ENCODE measurements at regions not wholly inside any gene's neighbourhood (a gene's known extent, or its start where the extent isn't known, plus 50 kb on each side); places are given as distances from the start of the nearest gene placed in this dataset.
"Not testable (repeated sequence)": the region's sequence is repeated elsewhere in the genome, so short reads cannot be mapped to it uniquely, and the experiment has no call there.

DNA sequence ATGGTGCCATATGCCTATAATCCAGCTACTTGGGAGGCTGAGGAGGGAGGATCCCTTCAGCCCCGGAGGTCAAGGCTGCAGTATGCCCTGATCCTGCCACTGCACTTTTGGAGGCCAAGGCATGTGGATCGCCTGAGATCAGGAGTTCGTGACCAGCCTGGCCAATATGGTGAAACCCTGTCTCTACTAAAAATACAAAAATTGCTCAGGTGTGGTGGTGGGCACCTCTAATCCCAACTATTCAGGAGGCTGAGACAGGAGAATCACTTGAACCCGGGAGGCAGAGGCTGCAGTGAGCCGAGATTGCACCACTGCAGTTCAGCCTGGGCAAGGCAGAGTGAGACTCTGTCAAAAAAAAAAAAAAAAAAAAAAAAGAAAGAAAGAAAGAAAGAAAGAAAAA is 390.5 kb downstream of the CNTNAP3B start:
- DNase-seq (ENCODE audit: unreplicated experiment); H3K9me3 Mint-ChIP-seq (ENCODE audit: unreplicated experiment); H3K27ac Mint-ChIP-seq (ENCODE audit: low read depth, unreplicated experiment); H3K27me3 Mint-ChIP-seq (ENCODE audit: insufficient read depth, unreplicated experiment); H3K4me3 Mint-ChIP-seq (ENCODE audit: unreplicated experiment); BruUV-seq (replicated peaks); intact Hi-C loops (cut with micrococcal nuclease); CTCF ChIA-PET; POLR2A ChIA-PET; H3K36me3 Mint-ChIP-seq (ENCODE audit: insufficient read depth, unreplicated experiment); H3K4me1 Mint-ChIP-seq (ENCODE audit: insufficient read depth, unreplicated experiment): not testable (repeated sequence)

DNA sequence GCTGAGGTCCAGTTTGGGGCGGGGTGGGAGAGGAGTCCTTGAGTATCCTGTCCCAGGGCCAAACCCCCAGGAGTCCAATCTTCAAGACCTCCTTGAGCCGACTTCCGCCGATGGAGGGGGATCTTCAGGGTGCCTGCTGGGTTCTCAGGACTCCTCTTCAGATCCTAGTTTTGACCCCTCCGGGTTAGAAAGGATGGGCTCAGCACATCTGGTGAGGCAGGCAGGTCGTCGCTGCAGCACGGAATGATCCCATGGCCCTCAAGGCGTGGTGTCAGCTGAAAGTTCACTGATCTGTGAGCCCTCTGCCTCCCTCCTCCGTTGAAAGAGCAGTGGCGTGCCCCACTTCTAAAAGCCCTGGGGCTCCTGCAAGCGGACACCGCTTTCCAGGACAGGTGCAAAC is 430.0 kb downstream of the CNTNAP3B start:
- H3K27me3 Mint-ChIP-seq (ENCODE audit: insufficient read depth, unreplicated experiment); BruUV-seq (replicated peaks); H3K27ac Mint-ChIP-seq (ENCODE audit: low read depth, unreplicated experiment); CTCF ChIA-PET; H3K36me3 Mint-ChIP-seq (ENCODE audit: insufficient read depth, unreplicated experiment); H3K4me1 Mint-ChIP-seq (ENCODE audit: insufficient read depth, unreplicated experiment); H3K4me3 Mint-ChIP-seq (ENCODE audit: unreplicated experiment); DNase-seq (ENCODE audit: unreplicated experiment); POLR2A ChIA-PET; intact Hi-C loops (cut with micrococcal nuclease); H3K9me3 Mint-ChIP-seq (ENCODE audit: unreplicated experiment): not testable (repeated sequence)

DNA sequence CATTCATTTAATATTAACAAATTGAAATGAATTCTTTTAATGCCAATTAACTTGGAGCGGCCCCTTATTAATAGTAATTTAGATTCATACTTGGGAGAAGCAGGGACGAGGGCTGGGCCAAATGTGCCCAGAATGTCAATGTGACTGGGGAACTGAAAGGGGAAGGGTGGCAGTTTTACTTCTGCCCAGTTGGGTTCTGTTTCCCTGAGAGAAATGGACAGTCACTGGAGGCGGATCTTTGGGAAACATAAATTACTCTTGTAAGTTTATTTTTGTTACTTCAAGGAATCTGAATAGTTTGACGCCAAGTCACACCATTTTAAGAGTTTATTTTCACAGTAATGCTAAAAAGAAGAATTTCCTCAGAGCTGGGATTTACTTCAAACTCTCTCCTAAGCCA is 432.1 kb downstream of the CNTNAP3B start:
- H3K4me3 Mint-ChIP-seq (ENCODE audit: unreplicated experiment); H3K4me1 Mint-ChIP-seq (ENCODE audit: insufficient read depth, unreplicated experiment); BruUV-seq (replicated peaks); H3K36me3 Mint-ChIP-seq (ENCODE audit: insufficient read depth, unreplicated experiment); CTCF ChIA-PET; DNase-seq (ENCODE audit: unreplicated experiment); H3K27ac Mint-ChIP-seq (ENCODE audit: low read depth, unreplicated experiment); intact Hi-C loops (cut with micrococcal nuclease); H3K27me3 Mint-ChIP-seq (ENCODE audit: insufficient read depth, unreplicated experiment); H3K9me3 Mint-ChIP-seq (ENCODE audit: unreplicated experiment); POLR2A ChIA-PET: not testable (repeated sequence)

DNA sequence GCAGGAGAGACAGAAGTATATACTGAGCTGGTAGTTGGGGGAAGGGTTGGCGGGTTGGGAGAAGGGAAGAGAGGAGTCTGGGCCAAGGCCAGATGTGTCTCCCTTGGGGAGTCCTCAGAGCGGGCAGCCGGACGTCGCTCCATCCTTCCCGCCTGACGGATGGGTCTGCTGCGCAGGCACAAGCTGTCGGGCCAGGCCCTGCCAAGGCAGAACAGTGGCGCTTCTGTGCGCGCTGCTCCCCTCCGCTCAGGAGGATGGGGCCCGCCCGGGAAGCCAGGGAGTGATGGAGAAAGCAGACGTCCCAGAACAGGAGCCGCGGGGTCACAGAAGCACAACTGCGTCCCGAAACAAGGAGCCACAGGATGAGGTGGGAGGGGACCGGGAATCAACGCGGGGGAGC is 449.9 kb downstream of the CNTNAP3B start:
- H3K4me3 Mint-ChIP-seq (ENCODE audit: unreplicated experiment); POLR2A ChIA-PET; H3K36me3 Mint-ChIP-seq (ENCODE audit: insufficient read depth, unreplicated experiment); H3K9me3 Mint-ChIP-seq (ENCODE audit: unreplicated experiment); BruUV-seq (replicated peaks); intact Hi-C loops (cut with micrococcal nuclease); H3K27ac Mint-ChIP-seq (ENCODE audit: low read depth, unreplicated experiment); H3K4me1 Mint-ChIP-seq (ENCODE audit: insufficient read depth, unreplicated experiment); CTCF ChIA-PET; DNase-seq (ENCODE audit: unreplicated experiment); H3K27me3 Mint-ChIP-seq (ENCODE audit: insufficient read depth, unreplicated experiment): not testable (repeated sequence)

DNA sequence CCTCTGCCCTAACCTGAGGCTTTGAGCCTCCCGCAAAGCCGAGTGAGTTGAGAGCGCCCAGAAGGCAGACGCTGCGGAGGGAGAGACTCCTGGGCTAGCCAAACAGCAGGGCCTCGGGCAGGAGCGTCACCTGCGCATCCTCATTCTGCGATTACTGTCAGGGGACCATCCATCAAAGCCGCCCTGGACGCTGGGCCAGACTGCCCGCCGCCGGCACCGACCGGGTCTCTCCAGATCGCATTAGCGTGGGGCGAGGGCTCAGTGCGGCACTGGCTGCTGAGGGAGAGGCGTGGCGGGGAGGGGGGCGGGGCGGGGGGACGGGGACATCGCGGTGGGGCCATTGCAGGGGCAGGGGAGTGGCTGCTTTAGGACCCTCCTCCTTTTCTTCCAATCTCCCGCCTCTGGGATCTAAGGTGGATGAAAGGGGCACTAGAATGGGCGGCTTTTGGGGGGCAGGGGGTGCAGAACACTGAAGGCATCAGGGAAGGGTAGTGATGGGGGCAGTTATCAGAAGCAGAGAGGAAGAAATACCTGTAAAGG is 465.7 kb downstream of the CNTNAP3B start:
- intact Hi-C loops (cut with micrococcal nuclease); H3K4me3 Mint-ChIP-seq (ENCODE audit: unreplicated experiment); CTCF ChIA-PET; H3K27ac Mint-ChIP-seq (ENCODE audit: low read depth, unreplicated experiment); H3K9me3 Mint-ChIP-seq (ENCODE audit: unreplicated experiment); POLR2A ChIA-PET; DNase-seq (ENCODE audit: unreplicated experiment); BruUV-seq (replicated peaks); H3K4me1 Mint-ChIP-seq (ENCODE audit: insufficient read depth, unreplicated experiment); H3K36me3 Mint-ChIP-seq (ENCODE audit: insufficient read depth, unreplicated experiment); H3K27me3 Mint-ChIP-seq (ENCODE audit: insufficient read depth, unreplicated experiment): not testable (repeated sequence)

DNA sequence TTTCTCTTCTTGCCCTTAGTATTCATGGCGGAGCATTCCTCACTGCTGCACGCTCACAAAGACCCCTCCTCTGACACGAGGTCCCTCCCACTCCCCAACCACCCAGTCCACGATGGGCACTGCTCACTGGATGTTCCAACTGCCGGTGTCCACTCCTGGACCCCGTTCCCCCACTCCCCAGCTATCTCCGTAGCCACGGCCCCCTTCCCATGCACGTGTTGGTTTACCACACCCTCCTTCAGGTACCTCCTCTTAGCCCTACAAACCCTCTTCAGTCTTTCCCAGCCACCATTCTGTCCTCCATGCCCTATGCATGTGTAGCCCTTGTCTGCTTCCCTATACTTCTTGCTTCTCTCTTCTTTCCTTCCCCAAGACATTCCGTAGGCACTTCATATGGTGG is 469.6 kb upstream of the ZNG1F start:
- CTCF ChIA-PET, result not testable (repeated sequence)

DNA sequence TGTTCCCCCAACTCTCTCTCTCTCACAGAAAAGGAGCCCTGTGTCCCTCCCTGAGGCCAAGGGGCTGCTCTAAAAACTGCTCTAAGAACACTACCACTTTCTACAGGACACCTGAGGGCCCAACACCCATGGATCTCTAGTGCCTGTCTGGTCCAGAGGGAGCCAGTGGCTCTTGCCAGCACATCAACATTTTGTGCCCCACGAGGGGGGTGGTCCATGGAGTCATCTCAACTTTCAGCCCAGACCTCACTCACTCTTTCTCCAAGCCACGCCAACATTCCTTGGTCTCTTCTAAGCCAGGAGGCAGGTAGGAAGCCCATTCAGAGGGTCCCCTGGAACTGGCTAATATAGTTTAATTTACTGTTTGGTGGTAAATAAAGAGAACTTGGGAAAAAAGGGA is 469.0 kb upstream of the ZNG1F start:
- H3K27me3 Mint-ChIP-seq (ENCODE audit: insufficient read depth, unreplicated experiment); POLR2A ChIA-PET; CTCF ChIA-PET; intact Hi-C loops (cut with micrococcal nuclease); H3K36me3 Mint-ChIP-seq (ENCODE audit: insufficient read depth, unreplicated experiment); DNase-seq (ENCODE audit: unreplicated experiment); H3K4me1 Mint-ChIP-seq (ENCODE audit: insufficient read depth, unreplicated experiment); H3K27ac Mint-ChIP-seq (ENCODE audit: low read depth, unreplicated experiment); BruUV-seq (replicated peaks); H3K4me3 Mint-ChIP-seq (ENCODE audit: unreplicated experiment); H3K9me3 Mint-ChIP-seq (ENCODE audit: unreplicated experiment): not testable (repeated sequence)

More for the DNA sequence above, 469.6 kb upstream of the ZNG1F start:
- H3K9me3 Mint-ChIP-seq (ENCODE audit: unreplicated experiment); H3K27ac Mint-ChIP-seq (ENCODE audit: low read depth, unreplicated experiment); H3K36me3 Mint-ChIP-seq (ENCODE audit: insufficient read depth, unreplicated experiment); intact Hi-C loops (cut with micrococcal nuclease); POLR2A ChIA-PET; BruUV-seq (replicated peaks); H3K4me1 Mint-ChIP-seq (ENCODE audit: insufficient read depth, unreplicated experiment); H3K27me3 Mint-ChIP-seq (ENCODE audit: insufficient read depth, unreplicated experiment); H3K4me3 Mint-ChIP-seq (ENCODE audit: unreplicated experiment); DNase-seq (ENCODE audit: unreplicated experiment): not testable (repeated sequence)

DNA sequence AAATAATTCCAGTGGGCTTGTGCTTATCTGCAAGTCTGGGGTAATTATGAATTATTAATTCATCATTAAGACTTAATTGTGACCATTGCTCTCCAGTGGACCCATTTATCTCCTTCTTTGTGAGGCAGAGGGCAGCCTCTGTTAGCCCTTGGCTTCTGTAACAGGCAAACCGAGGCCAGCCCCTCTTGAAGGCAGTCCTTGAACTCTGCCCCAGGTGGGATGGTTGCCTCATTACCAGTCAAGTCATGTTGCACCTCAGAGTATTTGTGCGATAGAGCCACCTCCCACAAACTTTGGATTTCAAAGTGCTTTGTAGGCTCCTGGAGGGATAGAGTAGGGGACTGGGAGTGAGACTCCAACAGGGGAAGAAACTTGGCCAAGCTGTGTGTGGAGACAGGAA is 468.0 kb upstream of the ZNG1F start:
- DNase-seq (ENCODE audit: unreplicated experiment); H3K4me3 Mint-ChIP-seq (ENCODE audit: unreplicated experiment); H3K27me3 Mint-ChIP-seq (ENCODE audit: insufficient read depth, unreplicated experiment); H3K9me3 Mint-ChIP-seq (ENCODE audit: unreplicated experiment); H3K27ac Mint-ChIP-seq (ENCODE audit: low read depth, unreplicated experiment); intact Hi-C loops (cut with micrococcal nuclease); CTCF ChIA-PET; POLR2A ChIA-PET; H3K4me1 Mint-ChIP-seq (ENCODE audit: insufficient read depth, unreplicated experiment); H3K36me3 Mint-ChIP-seq (ENCODE audit: insufficient read depth, unreplicated experiment); BruUV-seq (replicated peaks): not testable (repeated sequence)

DNA sequence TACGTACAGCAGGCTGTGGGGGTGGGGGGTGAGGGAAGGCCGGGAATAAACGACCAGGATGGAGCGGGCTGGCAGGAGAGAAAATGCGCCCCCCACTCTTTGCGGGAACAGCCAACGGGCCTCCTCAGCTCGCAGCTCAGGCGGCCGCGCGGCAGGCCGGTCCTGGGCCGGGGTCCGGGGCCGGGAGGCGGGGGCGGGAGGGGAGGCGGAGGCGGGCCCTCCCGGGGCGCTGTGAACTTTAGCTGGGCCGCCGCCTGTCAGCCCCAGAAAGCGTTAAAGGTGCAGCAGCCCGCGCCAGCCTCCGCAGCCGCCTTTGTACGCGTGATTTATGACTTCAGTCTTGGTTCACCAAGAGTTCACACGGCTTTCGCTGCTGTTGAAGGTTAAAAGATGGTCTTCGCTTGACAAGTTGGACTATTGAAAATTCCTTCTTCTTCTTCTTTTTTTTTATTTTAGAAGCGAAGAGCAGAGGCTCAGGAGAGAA is 466.0 kb upstream of the ZNG1F start:
- H3K4me3 Mint-ChIP-seq (ENCODE audit: unreplicated experiment); CTCF ChIA-PET: not testable (repeated sequence)

DNA sequence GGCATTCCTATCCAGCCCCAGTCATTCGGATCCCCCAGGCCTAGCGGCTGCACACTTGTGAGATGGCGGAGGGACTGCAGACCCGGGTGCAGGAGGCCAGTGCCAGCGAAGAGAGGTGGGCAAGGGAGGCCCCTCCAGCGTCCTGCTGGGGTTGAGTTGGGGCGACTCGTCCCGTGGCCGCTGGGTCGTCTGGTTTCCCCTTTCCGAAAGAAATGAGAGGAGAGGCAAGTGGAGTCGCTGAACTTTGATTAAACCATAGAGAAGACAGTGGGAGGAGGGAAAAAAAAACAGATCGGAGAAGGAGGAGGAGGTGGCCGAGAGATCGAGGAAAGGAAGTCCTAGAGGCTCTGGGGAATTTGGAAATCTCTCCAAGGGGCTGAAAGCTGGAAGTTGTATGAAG is 465.2 kb upstream of the ZNG1F start:
- DNase-seq (ENCODE audit: unreplicated experiment); POLR2A ChIA-PET; H3K27me3 Mint-ChIP-seq (ENCODE audit: insufficient read depth, unreplicated experiment); H3K4me1 Mint-ChIP-seq (ENCODE audit: insufficient read depth, unreplicated experiment); H3K4me3 Mint-ChIP-seq (ENCODE audit: unreplicated experiment); CTCF ChIA-PET; H3K36me3 Mint-ChIP-seq (ENCODE audit: insufficient read depth, unreplicated experiment); BruUV-seq (replicated peaks); H3K27ac Mint-ChIP-seq (ENCODE audit: low read depth, unreplicated experiment); intact Hi-C loops (cut with micrococcal nuclease); H3K9me3 Mint-ChIP-seq (ENCODE audit: unreplicated experiment): not testable (repeated sequence)

More for the DNA sequence above, 466.0 kb upstream of the ZNG1F start:
- H3K9me3 Mint-ChIP-seq (ENCODE audit: unreplicated experiment); DNase-seq (ENCODE audit: unreplicated experiment); intact Hi-C loops (cut with micrococcal nuclease); POLR2A ChIA-PET; H3K27ac Mint-ChIP-seq (ENCODE audit: low read depth, unreplicated experiment); BruUV-seq (replicated peaks); H3K4me1 Mint-ChIP-seq (ENCODE audit: insufficient read depth, unreplicated experiment); H3K27me3 Mint-ChIP-seq (ENCODE audit: insufficient read depth, unreplicated experiment); H3K36me3 Mint-ChIP-seq (ENCODE audit: insufficient read depth, unreplicated experiment): not testable (repeated sequence)

Measured in MCF 10A (cell line).